NCI-H1417 treated with DMSO at 0.1 percent for 48 hours (cell line): ENCODE measurements at regions not wholly inside any gene's neighbourhood (a gene's known extent, or its start where the extent isn't known, plus 50 kb on each side); places are given as distances from the start of the nearest gene placed in this dataset.

Experiments used
- DNase-seq: peaks from one replicate; lab custom pipeline; 2025; lab: John Stamatoyannopoulos, UW

DNA sequence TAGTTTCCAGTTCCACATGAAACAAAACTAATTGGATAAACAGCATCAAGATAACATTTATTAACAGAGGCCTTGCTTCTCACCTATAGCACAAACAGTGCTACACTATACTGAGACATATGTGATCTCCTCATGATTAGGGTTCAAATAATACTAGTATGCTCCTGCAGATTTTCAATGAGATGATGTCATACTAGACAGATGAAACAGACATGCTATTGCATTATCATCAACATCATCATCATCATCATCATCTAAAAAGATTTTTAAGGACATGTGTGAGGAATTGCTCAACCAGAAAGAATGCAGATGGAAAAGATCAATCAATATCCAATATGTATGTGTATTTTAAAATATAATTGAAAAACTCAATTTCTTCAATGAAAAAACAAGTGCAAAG lies 932.3 kb downstream of the METTL15 start:
- DNase-seq: no peak

DNA sequence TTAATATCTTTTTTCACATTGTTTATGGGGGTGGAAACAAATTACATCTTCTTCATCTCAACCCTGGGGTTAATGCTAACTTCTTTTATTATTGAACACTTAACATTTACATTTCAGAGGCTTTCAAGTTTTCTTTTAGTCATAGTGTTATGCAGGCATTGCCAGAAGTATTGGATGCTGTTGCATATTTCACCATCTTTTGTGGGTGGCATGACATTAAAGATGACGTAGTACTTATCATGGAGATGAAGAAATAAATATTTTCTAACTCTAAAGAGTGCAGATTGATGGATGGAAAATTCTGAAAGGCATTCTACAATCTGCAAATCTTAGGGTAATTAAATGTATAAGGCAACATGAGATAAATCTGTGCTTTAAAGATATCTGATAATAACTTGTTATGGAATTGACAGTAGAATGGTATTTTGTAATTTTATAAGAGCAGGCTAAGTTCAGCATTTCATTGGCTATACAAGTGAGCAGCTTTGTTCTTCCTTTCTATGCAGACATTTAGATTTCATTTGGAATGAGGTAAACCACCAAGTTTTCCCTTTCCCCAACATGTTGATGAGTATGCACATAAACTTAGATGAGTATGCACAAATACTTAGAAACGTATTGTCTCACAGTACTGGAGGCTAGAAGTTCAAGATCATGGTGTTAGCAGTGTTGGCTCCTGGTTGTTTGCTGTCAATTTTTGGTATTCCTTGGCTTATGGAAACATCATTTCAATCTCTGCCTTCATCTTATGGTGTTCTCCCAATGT lies 924.4 kb downstream of the METTL15 start:
- DNase-seq: no peak

DNA sequence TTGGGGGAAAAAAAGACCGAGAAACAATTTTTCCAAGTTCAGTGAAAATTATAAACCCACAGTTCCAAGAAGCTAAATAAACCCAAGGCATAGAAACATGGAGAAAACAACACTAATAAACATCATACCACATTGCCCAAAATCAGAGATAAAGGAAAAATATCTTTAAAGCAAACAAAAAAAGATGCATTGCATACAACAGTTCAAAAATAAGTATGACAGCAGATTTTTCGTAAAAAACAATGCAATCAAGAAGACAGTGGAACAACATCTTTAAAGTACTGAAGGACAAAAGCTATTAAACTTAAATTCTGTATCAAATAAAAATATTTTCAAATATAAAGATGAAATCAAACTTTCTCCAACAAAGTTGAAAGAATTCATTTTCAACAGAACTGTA lies 921.3 kb downstream of the METTL15 start:
- no peak for DNase-seq

DNA sequence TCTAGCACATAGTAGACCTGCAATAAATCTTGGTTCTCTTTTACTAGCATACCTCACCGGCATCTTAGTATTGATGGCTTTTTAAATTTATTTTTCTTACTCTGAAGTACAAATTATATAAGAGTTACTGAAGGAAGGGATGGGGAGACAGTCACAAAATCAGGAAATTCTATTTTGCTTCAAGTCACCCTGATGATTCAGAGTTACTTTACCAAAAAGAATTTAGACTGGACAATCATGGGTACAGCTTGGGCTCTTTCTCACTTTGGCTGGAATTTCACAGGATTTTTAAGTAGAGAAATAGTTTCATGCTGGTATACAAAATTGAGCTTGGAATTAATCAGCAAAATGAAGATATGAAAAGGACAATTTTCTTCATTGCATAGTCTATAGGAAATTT lies 919.2 kb downstream of the METTL15 start:
- no peak for DNase-seq

DNA sequence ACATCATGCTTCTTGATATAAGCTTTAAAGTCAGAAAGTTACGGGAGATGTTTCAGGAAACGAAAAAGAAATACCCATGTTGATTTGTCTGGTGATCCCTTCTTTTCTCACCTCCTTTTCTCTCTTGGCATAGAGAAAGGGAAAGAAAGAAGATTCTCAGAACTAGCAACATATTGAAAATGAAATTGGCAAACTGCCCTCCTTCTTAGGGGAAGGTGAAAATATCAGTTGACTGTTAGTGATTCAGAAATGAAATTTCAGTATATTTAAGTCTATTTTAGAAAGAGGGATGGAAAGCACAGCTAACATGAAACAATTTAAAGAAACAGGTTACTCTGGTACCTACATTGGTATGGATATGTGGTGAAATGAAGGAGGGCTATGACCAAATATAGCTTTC lies 918.1 kb downstream of the METTL15 start:
- DNase-seq: no peak

DNA sequence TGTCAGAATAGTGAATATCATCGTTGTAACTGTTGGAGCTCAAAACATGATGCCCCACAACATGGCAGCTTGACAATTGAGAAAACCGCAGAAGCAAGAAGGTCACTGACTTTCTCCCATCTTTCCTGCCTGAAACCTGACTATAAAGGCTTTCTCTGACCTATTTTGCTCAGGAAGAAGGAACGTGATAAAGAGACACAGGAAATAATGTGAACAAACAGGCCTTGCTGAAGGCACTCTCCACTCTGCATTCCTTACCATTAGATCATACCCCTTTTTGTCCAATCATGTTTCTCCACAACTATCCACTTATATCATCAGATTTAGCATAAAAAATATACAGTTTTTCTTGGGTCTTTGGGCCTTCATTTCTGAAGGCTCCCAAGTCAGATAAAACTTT lies 916.8 kb downstream of the METTL15 start:
- DNase-seq: no peak

DNA sequence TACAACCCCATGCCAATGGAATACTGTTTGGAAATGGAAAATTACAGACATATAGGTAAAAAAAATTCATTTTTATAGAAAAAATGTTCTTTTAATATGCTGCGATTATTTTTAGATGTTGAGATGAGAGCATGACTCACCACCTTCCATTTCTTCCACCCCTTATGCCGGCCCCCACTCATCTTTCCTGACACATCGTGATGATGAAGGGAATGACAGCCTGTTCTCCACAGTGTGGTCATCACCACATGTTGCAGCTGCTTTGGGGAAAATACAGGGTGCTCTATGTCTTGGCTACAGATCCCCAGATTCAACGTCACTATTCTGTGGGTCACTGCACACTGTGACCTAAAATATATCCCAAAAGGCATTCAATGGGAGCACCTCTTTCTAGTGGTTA lies 916.2 kb downstream of the METTL15 start:
- no peak for DNase-seq

DNA sequence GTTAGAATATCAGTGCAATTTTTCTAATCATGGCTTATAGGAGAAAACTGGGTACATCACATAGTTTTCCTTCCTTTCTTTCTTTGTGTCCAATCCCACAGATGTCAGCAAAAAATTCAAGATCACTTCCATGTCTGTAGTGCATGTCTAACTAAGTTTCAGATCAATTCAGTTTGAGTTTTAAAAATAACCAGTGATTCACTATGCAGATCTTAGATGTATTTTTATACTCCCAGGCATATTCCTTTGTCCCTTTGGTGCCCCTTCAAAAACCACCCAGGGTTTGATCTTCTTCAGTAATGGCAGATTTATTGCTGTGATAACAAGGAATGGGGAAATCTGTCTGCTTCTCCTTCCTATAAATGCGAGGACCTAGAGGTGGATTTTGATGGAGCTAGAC lies 915.6 kb downstream of the METTL15 start:
- no peak for DNase-seq

DNA sequence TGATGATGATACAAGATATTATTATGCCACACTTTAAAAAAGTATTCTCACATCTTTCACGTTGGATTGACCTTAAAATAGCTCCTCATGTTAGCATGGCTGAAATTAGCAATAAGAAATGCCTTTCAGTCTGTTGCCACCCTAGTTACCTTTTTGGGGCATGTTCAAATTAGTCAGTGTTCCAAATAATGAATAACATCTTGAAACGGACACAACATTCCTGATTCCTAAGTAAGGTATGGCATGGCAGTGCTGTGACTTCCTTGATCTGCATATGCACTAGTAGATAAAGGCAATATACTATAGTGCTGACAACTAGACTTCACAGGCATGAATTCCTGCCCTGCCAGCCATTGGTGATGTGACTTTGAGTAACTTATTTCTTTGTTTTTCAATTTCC lies 914.5 kb downstream of the METTL15 start:
- no peak for DNase-seq

DNA sequence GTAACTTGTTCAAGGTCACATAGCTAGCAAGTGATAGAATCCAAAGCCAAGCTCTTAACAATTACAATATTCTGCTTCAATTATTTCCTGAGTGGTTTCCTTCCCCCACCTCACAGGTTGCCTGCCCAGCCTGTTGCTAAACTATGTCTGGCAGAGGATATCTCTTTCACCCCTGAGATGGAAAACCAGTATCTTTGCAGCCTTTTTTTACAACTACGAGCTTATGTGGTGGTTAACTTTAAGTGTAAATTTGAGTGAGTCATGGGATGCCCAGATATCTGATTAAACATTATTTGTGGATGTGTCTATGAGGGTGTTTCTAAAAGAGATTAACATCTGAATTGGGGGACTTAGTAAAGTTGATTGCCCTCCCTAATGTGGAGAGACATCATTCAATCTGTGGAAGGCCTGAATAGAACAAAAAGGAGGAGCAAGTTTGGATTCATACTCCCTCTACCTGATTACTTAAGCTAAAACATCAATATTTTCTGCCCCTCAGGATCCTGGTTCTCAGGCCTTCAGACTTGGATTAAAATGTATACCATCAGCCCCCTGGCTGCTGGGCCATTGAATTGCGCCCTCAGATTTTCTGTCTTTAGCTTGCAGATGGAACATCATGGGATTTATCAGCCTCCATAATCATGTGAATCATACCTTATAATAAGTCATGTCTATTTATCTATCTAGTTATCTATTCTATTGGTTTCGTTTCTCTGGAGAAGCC lies 911.9 kb downstream of the METTL15 start:
- DNase-seq: no peak

DNA sequence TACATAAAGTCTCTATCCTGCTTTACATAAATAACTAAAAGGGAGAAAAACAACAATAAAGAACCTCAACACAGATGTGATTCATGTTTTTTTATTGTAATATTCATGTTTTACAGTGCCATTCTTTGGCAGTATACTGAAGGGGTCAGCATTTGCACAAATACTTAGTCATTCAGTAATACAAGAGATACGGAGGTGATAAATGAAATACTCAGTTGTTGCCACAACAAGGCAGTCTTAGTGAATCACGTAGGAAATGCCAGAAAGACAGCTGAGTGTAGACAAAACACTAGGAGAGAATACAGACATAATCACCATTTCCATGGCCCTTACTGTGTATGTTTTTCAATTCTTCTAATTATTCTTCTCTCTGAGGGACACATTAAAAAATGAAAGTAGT lies 910.4 kb downstream of the METTL15 start:
- no peak for DNase-seq

DNA sequence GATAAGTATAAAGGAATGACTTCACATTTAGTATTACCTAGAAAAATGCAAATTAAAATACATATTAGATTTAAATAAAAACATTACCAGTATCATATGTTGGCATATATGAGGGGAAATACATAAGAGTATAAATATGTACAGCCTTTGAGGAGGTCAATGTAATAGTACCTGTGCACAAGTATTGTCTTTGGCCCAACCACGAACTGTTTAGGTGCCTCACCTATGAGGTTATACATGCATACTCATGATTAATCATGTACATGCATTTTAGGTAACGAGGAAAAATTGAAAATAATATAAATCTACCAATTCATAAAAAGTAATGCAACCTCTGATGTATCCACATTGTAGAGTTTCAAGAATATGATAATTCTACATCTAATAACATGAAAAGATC lies 909.8 kb downstream of the METTL15 start:
- DNase-seq: no peak

DNA sequence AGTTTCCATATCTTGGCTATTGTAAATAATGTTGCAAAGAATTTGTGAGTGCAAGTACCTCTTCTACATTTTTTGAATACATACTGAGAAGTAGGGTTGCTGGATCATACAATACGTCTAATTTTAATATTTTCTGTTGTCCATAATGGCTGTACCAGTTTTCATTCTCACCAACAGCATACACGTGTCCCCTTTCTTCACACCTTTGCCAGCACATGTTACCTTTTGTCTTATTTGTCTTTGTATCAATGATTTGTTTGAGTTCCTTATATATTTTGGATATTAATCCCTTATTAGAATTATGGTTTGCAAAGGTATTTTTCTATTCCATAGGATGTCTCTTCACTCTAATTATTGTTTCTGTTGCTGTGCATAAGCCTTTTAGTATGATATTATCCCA lies 904.3 kb downstream of the METTL15 start:
- DNase-seq: no peak

DNA sequence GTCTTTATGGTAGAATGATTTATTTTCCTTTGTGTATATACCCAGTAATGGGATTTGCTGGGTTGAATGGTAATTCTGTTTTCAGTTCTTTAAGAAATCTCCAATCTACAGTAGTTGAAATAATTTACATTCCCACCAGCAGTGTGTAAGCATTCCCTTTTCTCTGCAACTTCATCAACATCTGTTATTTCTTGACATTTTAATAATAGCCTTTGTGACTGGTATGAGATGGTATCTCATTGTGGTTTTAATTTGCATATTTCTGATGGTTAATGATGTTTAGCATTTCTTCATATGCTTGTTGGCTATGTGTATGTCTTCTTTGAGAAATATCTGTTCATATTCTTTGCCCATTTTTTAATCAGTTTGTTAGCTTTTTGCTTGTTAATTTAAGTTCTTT lies 901.2 kb downstream of the METTL15 start:
- no peak for DNase-seq

DNA sequence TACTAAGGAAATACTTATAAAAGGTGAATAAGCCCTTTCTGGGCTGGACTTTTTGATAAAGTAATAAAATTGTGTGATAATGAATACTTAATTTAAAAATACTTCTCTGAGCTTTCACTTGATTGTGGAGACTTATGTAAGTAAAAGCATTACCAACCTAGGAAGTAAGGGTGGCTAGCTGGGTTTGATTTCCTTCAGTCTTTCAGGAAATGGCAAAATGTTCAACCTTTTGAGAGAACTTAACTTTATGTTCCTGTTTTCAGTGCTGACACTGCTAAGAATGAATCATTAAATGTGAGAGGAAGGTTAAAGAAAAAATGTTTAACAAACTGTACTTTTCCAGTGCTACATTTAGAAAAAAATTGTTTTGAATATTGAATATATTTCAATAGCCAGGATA lies 900.3 kb downstream of the METTL15 start:
- no peak for DNase-seq

DNA sequence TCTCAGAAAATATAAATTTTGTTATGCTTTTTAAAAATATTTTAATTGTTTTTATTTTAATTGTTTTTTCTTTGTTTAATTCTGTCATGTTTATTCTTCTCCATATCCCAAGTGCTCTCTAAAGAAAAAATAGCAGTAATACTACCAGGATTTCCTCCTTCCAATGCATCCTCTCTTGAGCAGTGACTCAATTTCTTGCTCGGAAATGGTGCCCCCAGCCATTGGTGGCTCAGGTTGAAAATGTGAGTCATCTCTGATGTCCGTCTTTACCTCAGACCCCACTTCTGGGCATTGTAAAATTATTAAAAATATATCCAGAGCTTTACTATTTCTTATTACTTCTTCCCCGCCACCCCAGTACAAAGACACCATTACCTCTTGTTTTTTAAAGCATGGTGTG lies 898.5 kb downstream of the METTL15 start:
- no peak for DNase-seq

DNA sequence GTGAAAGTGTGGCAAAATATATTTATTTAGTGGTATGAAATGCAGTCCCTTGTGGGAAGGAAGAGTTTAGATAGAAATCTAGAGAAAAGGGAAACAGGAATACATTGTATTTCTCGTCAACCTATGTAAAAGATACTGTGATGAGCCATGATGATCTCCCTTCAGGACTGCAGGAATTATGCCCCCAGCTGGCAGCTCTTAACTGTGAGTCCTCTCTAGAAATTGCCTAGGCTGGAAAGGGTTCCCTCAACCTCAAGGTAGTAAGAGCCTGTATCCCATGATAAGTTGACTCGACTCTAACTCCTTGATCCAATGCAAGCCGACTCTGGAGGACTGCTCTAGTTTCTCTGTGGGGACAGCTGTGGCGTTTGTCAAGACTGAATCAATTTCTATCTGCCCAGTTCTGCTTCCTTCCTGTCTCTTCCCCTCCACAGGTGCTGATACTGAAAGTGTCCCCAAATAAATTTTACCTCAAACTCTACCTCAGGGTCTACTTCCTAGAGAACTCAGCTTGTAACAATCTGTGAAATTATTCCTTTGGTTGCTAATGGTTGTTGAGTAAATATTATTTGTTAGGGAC lies 897.3 kb downstream of the METTL15 start:
- no peak for DNase-seq

DNA sequence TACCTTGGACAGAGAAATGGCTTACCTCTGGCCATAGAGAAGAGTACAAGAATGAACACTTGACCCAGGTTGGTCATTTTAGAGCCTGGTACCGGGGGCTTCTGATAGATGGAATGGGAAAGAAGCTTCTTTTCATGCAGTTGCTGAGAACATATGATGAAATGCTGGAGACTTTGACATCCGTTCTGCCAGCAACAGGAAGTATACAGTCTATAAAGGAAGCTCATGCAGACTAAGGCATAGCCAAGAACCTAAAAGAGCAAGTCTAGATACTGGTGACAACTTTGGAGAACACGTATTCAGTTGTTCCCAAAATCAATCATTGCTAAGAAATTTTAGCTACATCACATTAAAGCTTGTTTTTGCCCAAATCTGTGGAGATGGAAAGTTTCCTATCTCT lies 894.6 kb downstream of the METTL15 start:
- no peak for DNase-seq

DNA sequence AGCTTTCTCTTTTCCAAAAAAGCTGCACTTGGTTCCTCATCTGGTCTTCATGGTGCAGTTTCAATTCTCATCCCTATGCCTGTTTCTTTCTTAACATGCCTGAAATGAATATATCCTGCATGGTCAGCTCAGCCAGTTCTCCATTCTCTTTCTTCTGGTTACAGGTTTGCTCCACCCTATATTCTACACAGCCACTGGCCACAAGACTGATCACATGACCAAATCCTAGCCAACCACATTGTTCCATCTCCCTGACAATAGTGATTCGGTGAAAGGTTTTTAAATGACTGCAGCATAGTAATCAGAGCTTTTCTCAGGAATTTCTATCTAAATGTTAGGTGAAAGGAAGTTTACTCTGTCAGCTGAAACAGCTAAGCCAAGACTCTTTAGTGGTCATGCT lies 891.4 kb downstream of the METTL15 start:
- DNase-seq: no peak

DNA sequence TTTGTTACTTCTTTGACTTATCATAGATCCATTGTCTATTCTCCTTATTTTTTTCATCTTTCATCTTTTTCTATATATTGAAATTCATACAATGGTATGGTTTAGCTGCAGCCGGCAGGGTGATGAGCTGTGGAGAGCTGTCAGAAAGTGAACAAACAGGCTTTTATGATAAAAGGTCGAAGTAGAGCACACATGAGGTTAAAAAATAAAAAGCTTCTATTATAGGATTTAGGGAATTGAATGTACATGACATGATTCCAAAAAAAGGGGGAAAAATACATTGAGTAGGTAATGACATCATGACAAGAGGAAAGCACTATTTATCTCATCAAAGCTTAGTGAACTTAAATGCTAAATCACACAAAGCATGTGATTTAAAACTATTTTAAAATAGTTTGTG lies 884.8 kb downstream of the METTL15 start:
- no peak for DNase-seq

DNA sequence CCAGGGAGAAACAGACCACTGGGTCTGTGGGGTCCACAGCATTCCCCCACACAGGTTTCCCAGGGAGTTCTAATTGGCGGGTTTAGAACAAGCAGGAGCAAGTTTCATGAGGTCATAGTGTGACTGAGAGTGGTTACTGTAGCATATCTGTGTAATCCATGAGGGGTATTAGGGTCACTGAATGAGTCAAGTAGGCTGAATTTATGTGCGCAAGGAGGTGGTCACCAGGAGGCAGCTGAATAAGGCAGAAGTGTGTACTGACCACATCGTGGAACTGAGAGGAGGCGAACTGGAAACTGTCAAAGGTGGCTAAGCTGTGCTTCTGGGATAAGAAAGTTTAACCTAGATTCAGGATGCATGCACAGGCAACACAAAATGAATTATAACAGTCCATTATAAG lies 876.0 kb downstream of the METTL15 start:
- DNase-seq: no peak

DNA sequence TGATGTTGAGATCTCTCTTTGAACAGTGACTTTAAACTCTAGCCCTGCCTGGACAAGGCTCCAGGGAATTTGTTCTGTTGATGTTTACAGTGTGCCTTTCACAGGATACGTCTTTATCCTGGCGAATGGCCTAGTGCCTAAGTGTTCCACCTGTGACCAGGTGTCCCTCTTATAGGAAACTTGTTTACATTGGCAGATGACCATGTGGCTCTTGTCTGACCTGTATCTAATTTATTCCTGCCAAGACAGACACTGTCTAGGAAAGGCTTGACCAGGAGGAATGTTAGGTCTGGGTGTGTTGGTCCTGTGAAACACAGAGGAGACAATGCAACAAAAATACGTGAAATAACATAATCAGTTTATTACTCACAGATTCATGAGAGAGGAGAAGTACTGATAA lies 875.6 kb downstream of the METTL15 start:
- no peak for DNase-seq

DNA sequence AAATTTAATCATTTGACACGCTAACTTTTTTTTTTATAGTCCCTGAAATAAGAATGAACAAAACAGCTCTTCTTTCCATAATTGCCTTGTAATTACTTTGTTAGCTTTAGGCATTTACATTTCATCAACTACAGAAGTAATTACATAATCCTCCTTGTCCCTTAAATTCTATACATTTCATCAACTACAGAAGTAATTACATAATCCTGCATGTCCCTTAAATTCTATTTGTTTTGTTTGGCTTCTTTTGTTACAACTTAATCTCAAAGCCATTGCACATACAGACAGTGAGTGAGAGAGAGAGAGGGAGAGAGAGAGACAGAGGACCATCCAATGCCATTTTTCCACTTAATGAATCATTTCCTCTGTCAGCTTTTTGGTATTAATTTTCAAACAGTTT lies 873.2 kb downstream of the METTL15 start:
- no peak for DNase-seq

DNA sequence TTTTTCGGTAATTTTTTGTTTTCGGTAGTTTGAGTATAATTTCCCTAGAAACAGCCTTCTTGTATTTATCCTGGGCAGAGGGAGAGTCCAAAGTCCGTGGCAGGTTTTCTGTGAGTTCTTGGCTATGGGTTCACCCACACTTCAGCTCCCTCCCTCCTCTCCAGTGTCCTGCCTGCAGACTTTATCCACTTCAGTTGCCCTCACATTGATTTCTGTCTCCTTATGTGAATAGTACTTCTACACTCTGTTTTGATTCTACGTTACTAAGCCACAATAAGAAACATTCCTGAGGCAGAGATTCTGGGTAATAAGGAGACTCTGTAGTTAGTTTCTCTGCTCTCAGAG lies 868.6 kb downstream of the METTL15 start:
- no peak for DNase-seq
